ENCODE measurements at regions not wholly inside any gene's neighbourhood (a gene's known extent, or its start where the extent isn't known, plus 50 kb on each side); places are given as distances from the start of the nearest gene placed in this dataset.

DNA sequence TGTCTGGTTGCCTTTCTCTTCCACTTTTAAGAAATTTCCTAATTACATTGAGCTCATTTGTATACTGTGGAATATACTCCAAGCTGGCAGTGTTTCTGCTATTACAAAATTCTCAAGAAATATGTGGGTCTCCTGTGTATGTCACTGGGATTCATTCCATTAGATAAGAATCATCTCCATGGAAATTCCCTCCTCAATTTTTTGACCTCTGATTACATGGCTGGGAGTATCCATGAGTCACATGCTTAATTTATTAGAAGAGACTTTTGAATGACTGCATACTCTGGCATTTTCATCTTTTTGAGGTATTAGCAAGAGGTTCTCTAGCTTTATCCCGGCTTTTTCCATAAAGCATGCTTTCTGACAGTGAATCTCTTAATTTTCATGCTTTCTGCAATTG lies 665.5 kb upstream of the CNTNAP5 start:
- no peak overlapping the region for H3K4me3 ChIP-seq (ENCODE audit: insufficient read length, low read depth)
- no peak for DNase-seq (ENCODE audit: low read depth, low spot score)
- peaks cover 7% of the 10 kb centered on the region; the same call in 1 of the 2 replicates for H3K9me3 ChIP-seq (ENCODE audit: insufficient read depth, low read length)

DNA sequence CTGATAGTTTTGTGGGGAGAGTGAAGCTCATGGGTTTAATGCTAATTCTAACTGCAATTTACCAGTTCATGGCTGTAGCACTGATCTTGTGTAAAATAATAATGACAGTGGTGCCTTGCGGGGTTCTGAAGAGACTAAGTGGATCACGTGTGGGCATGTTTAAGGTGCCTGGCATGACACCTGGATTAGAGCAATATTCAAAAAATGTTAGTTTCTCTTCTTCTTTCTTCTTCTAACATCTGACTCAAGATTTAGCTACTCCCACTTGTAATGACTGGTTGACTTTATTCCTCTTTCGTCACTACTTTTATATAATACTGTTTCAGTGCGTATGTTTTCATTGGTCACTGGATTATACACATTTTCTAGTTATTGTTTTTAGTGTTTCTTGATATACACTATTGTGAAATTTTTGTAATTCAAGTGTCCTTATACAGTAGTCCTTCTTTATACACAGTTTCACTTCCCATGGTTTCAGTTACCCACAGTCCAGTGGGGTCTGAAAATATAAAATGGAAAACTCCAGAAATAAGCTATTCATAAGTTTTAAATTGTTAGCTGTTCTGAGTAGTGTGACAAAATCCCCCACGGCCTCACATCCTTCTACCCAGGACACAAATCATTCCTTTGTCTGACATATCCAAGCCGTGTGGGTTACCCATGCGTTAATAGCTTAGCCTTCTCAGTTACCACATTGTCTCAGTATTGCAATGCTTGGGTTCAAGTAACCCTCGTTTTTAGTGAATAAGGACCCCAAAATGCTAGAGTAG lies 662.2 kb upstream of the CNTNAP5 start:
- Histone ChIP-seq H3K36me3 (ENCODE audit: insufficient read depth, insufficient read length, low read length) (no peaks in the 10 kb centered on the region), H3K9ac (ENCODE audit: insufficient read length, low read depth) (no peak overlapping the region), H3K4me1 (ENCODE audit: insufficient read depth, insufficient read length) (no peaks in the 10 kb centered on the region), H3K9me3 (ENCODE audit: insufficient read depth, low read length) (no peaks in the 10 kb centered on the region), H3K27me3 (ENCODE audit: insufficient read depth, insufficient read length) (no peaks in the 10 kb centered on the region), H3K4me3 (ENCODE audit: insufficient read length, low read depth) (no peak overlapping the region)
- DNase-seq (ENCODE audit: low read depth, low spot score): no peak
- TF ChIP-seq YY1 (IDR thresholded peaks at IDR 0.05; ENCODE audit: insufficient read depth, insufficient read length): no peak
- no peak for TF ChIP-seq ZNF274 (IDR thresholded peaks at IDR 0.05; ENCODE audit: low read depth, low read length)
- TF ChIP-seq SUZ12 (IDR thresholded peaks at IDR 0.05; ENCODE audit: extremely low read depth, insufficient read depth, insufficient read length): no peak

More for the DNA sequence above, 665.5 kb upstream of the CNTNAP5 start:
- H3K9ac ChIP-seq (ENCODE audit: insufficient read length, low read depth): no peak overlapping the region
- no peaks in the 10 kb centered on the region for H3K27me3 ChIP-seq (ENCODE audit: insufficient read depth, insufficient read length)
- TF ChIP-seq YY1 (IDR thresholded peaks at IDR 0.05; ENCODE audit: insufficient read depth, insufficient read length) (no peak), SUZ12 (IDR thresholded peaks at IDR 0.05; ENCODE audit: extremely low read depth, insufficient read depth, insufficient read length) (no peak), ZNF274 (IDR thresholded peaks at IDR 0.05; ENCODE audit: low read depth, low read length) (no peak)
- no peaks in the 10 kb centered on the region for H3K4me1 ChIP-seq (ENCODE audit: insufficient read depth, insufficient read length)
- H3K36me3 ChIP-seq (ENCODE audit: insufficient read depth, insufficient read length, low read length): no peaks in the 10 kb centered on the region

DNA sequence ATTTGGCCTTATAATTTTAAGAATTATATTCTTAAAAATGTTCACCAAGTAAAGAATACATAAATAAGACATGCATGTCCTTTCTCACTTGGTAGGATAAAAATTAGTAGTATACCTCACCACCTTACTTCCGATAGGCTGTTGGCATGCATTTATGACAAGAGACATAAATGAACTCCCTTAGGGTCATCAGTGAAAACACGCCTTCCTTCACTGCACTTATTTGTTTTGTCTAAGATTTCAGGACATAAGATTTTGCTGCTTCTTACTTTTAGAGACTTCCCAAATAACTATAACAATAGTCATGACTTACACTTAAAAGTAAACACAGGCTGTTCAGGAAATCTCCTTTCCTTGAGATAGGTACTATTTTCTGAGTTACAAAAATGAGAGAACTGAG lies 661.3 kb upstream of the CNTNAP5 start:
- no peaks in the 10 kb centered on the region for H3K9me3 ChIP-seq (ENCODE audit: insufficient read depth, low read length)
- no peaks in the 10 kb centered on the region for H3K4me1 ChIP-seq (ENCODE audit: insufficient read depth, insufficient read length)

DNA sequence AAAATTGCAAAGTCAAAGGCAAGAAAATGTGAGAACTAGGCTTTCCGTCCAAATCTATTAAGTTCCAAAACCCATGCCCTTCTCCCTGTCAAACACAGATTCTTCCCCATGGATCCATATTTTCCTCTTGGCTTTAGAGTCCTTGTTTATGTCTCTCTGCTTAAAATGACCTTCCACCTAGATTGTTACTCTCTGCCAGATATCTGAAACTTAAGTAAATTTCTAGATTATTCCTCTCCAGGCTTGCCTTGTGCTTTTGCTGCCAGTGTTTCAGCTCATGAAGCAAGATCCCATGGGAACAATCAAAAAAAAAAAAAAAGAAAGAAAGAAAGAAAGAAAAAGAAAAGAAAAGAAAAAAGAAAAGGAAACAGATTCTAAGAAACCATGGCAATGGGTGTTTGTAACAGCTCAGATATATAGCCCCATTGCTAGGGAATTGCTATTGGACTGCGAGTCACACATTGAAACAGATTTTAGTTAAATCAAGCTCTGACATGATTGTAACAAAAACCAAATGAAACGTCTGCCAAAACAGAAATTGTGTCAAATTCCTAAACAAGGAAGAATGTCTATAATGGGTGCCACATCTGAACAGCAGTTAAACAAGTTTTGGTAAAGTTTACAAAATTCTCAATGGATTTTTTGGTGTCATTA lies 660.7 kb upstream of the CNTNAP5 start:
- TF ChIP-seq SUZ12 (IDR thresholded peaks at IDR 0.05; ENCODE audit: extremely low read depth, insufficient read depth, insufficient read length): no peak
- no peak for TF ChIP-seq ZNF274 (IDR thresholded peaks at IDR 0.05; ENCODE audit: low read depth, low read length)
- no peak for TF ChIP-seq YY1 (IDR thresholded peaks at IDR 0.05; ENCODE audit: insufficient read depth, insufficient read length)
- Histone ChIP-seq H3K9ac (ENCODE audit: insufficient read length, low read depth) (no peak overlapping the region), H3K27me3 (ENCODE audit: insufficient read depth, insufficient read length) (no peaks in the 10 kb centered on the region), H3K4me1 (ENCODE audit: insufficient read depth, insufficient read length) (no peaks in the 10 kb centered on the region), H3K36me3 (ENCODE audit: insufficient read depth, insufficient read length, low read length) (no peaks in the 10 kb centered on the region), H3K9me3 (ENCODE audit: insufficient read depth, low read length) (no peaks in the 10 kb centered on the region), H3K4me3 (ENCODE audit: insufficient read length, low read depth) (no peak overlapping the region)
- DNase-seq (ENCODE audit: low read depth, low spot score): no peak

More for the DNA sequence above, 661.3 kb upstream of the CNTNAP5 start:
- no peak for DNase-seq (ENCODE audit: low read depth, low spot score)
- H3K27me3 ChIP-seq (ENCODE audit: insufficient read depth, insufficient read length): no peaks in the 10 kb centered on the region
- TF ChIP-seq ZNF274 (IDR thresholded peaks at IDR 0.05; ENCODE audit: low read depth, low read length): no peak
- TF ChIP-seq YY1 (IDR thresholded peaks at IDR 0.05; ENCODE audit: insufficient read depth, insufficient read length): no peak
- TF ChIP-seq SUZ12 (IDR thresholded peaks at IDR 0.05; ENCODE audit: extremely low read depth, insufficient read depth, insufficient read length): no peak
- H3K9ac ChIP-seq (ENCODE audit: insufficient read length, low read depth): no peak overlapping the region
- no peaks in the 10 kb centered on the region for H3K36me3 ChIP-seq (ENCODE audit: insufficient read depth, insufficient read length, low read length)
- H3K4me3 ChIP-seq (ENCODE audit: insufficient read length, low read depth): no peak overlapping the region

DNA sequence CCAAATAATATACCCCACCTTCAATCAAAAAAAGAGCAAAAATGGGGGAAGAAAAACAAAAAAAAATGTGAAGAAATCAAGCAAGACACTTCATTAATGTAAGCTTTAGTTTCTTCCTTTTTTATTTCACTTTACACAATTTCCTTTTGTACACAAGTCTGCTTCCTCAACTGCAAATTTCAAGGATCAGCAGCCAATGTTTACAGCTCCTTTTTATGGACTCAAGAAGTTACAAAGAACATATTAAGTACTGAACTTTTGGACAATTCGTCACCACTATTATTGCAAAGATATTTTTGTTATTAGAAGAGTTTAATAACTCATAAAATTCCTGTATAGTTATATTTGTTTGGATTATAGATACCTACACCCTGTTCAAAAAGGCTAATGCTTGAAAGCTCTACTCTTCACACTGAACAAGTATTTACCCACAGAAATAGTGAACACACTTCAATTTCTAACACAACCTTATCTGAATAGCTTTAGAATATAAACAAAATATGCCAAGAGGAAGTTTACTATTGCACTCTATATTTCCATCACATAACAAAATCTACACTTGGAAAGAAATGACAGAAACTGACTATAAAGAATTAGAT lies 658.7 kb upstream of the CNTNAP5 start:
- no peak for DNase-seq (ENCODE audit: low read depth, low spot score)
- H3K27me3 ChIP-seq (ENCODE audit: insufficient read depth, insufficient read length): no peaks in the 10 kb centered on the region

DNA sequence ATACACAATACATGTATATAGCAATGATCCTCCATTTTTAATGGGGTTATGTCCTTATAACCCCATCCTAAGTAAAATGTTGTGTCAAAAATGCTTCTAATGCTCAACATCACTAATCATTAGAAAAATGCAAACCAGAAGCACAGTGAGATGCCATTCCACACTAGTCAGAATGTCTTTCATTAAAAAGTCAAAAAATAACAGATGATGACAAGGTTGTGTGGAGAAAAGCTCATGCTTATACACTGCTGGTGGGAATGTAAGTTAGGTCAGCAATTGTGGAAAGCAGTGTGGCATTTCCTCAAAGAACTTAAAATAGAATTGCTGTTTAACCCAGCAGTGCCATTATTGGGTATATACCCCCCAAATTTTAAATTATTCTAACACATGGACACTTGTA lies 654.9 kb upstream of the CNTNAP5 start:
- H3K9me3 ChIP-seq (ENCODE audit: insufficient read depth, low read length): no peaks in the 10 kb centered on the region
- no peak overlapping the region for H3K9ac ChIP-seq (ENCODE audit: insufficient read length, low read depth)
- no peak for TF ChIP-seq SUZ12 (IDR thresholded peaks at IDR 0.05; ENCODE audit: extremely low read depth, insufficient read depth, insufficient read length)
- no peak for TF ChIP-seq YY1 (IDR thresholded peaks at IDR 0.05; ENCODE audit: insufficient read depth, insufficient read length)
- no peak for TF ChIP-seq ZNF274 (IDR thresholded peaks at IDR 0.05; ENCODE audit: low read depth, low read length)
- H3K4me3 ChIP-seq (ENCODE audit: insufficient read length, low read depth): no peak overlapping the region
- DNase-seq (ENCODE audit: low read depth, low spot score): no peak
- no peaks in the 10 kb centered on the region for H3K36me3 ChIP-seq (ENCODE audit: insufficient read depth, insufficient read length, low read length)
- no peaks in the 10 kb centered on the region for H3K4me1 ChIP-seq (ENCODE audit: insufficient read depth, insufficient read length)
- no peaks in the 10 kb centered on the region for H3K27me3 ChIP-seq (ENCODE audit: insufficient read depth, insufficient read length)

More for the DNA sequence above, 658.7 kb upstream of the CNTNAP5 start:
- no peak overlapping the region for H3K4me3 ChIP-seq (ENCODE audit: insufficient read length, low read depth)
- no peaks in the 10 kb centered on the region for H3K4me1 ChIP-seq (ENCODE audit: insufficient read depth, insufficient read length)
- H3K36me3 ChIP-seq (ENCODE audit: insufficient read depth, insufficient read length, low read length): no peaks in the 10 kb centered on the region
- TF ChIP-seq ZNF274 (IDR thresholded peaks at IDR 0.05; ENCODE audit: low read depth, low read length) (no peak), YY1 (IDR thresholded peaks at IDR 0.05; ENCODE audit: insufficient read depth, insufficient read length) (no peak), SUZ12 (IDR thresholded peaks at IDR 0.05; ENCODE audit: extremely low read depth, insufficient read depth, insufficient read length) (no peak)
- no peak overlapping the region for H3K9ac ChIP-seq (ENCODE audit: insufficient read length, low read depth)
- no peaks in the 10 kb centered on the region for H3K9me3 ChIP-seq (ENCODE audit: insufficient read depth, low read length)

DNA sequence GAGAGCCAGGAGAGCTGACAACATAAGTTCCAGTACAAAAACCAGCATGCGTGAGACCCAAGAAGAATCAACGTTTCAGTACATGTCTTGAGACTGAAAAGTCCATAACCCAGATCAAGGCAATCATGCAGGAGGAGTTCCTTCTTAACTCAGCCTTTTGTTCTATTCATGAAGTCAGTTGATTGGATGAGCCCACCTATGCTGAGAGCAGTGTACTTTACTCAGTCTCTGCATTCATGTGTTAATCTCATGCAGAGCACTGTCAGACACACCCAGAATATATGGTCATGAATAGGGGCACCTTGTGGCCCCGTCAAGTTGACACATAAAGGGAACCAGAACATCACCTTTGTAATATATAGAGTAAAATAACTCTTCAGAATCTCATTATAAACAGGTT lies 653.6 kb upstream of the CNTNAP5 start:
- no peaks in the 10 kb centered on the region for H3K4me1 ChIP-seq (ENCODE audit: insufficient read depth, insufficient read length)
- no peaks in the 10 kb centered on the region for H3K9me3 ChIP-seq (ENCODE audit: insufficient read depth, low read length)
- H3K9ac ChIP-seq (ENCODE audit: insufficient read length, low read depth): no peak overlapping the region
- DNase-seq (ENCODE audit: low read depth, low spot score): no peak
- no peaks in the 10 kb centered on the region for H3K36me3 ChIP-seq (ENCODE audit: insufficient read depth, insufficient read length, low read length)
- TF ChIP-seq SUZ12 (IDR thresholded peaks at IDR 0.05; ENCODE audit: extremely low read depth, insufficient read depth, insufficient read length) (no peak), YY1 (IDR thresholded peaks at IDR 0.05; ENCODE audit: insufficient read depth, insufficient read length) (no peak), ZNF274 (IDR thresholded peaks at IDR 0.05; ENCODE audit: low read depth, low read length) (no peak)
- H3K4me3 ChIP-seq (ENCODE audit: insufficient read length, low read depth): no peak overlapping the region
- H3K27me3 ChIP-seq (ENCODE audit: insufficient read depth, insufficient read length): no peaks in the 10 kb centered on the region
